ENCODE measurements at regions not wholly inside any gene's neighbourhood (a gene's known extent, or its start where the extent isn't known, plus 50 kb on each side); places are given as distances from the start of the nearest gene placed in this dataset.

DNA sequence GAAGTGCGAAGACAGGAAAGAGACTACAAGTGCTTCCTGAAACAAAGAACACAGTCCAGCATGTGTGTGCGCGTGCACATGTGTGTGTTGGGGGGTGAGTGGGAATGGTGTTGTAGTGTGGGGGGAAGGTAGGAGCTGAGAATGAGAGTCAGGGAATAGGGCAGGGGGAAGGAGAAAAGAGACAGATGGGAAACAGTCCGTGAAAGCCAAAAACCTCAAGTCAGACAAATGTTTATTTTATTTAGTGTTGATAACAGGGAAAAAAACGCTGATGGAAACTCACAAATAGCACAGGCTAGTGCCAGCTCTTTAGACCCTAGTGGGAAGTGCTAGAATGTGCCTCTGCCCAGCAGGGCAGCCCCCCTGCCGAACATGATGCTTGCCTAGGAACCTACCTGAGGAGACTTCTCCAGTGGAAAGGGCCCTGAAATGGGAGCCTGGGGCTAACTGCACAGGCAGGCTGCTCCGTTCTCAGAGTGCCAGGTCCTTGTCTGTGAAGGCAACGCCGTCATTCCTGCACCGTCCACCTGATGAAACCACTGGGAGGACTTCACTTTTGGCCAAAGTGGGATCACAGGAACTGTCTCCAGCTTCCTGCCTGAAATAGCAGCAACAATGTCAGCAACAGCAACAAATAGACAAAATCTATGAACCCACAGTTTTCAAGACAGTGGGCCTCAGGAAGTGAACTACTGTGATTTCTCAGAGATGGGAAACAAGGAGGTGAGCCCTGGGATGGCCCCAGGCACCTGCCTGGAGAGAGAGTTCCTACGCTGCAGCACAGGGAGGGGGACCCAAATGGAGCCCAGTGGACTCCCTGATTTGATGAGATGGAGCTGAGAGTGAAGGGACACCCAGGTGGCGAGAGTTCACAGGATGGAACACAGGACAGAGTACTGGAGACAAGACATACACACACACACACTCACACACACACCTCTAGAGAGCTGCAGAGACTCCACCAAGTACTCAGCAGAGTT lies 379.7 kb downstream of the RPS24 start:
- Histone ChIP-seq H3K4me3 (no peak overlapping the region), H3K36me3 (no peaks in the 10 kb centered on the region), H3K27ac (no peak overlapping the region), H3K4me1 (peaks cover 0 to 4% (median 0%) of the 10 kb centered on the region in 4 donors), H3K9me3 (no peaks in the 10 kb centered on the region), H3K27me3 (no peaks in the 10 kb centered on the region)
- WGBS (ENCODE audit: insufficient coverage, low coverage, low lambda C conversion rate, missing lambda C conversion rate), result 57% methylated on average over 7 of the region's 12 CpGs
- DNase-seq (peak in 1 of 3 donors; percentile 30), ATAC-seq (no peak)
- intact Hi-C loops (cut with DNase I), result no loop called here
- TF ChIP-seq, protein P1, sequence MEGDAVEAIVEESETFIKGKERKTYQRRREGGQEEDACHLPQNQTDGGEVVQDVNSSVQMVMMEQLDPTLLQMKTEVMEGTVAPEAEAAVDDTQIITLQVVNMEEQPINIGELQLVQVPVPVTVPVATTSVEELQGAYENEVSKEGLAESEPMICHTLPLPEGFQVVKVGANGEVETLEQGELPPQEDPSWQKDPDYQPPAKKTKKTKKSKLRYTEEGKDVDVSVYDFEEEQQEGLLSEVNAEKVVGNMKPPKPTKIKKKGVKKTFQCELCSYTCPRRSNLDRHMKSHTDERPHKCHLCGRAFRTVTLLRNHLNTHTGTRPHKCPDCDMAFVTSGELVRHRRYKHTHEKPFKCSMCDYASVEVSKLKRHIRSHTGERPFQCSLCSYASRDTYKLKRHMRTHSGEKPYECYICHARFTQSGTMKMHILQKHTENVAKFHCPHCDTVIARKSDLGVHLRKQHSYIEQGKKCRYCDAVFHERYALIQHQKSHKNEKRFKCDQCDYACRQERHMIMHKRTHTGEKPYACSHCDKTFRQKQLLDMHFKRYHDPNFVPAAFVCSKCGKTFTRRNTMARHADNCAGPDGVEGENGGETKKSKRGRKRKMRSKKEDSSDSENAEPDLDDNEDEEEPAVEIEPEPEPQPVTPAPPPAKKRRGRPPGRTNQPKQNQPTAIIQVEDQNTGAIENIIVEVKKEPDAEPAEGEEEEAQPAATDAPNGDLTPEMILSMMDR (IDR thresholded peaks at IDR 0.05), result no peak
- TF ChIP-seq POLR2A (IDR thresholded peaks at IDR 0.05), result no peak

DNA sequence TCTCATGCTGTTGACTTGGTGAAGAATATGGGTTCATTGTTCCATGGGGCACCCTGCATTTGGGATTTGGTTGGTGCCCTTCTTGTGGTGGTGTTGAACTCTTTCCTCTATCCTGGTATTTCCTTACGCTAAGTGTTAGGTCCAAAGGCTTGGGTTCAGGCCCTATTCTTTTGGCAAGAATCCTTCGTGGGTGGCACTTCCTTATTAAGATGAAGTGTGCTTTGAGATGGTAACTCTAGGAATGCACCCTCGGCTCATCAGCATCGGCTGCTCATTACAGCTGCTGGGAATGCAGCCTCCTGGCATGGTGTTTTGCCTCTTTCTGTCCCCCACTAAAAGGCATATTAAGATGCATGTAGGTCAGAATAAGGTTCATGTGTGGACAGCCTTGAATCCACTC lies 380.7 kb downstream of the RPS24 start:
- DNase-seq, result peak in 1 of 3 donors; percentile 6
- ATAC-seq, result no peak
- TF ChIP-seq, protein P1 (IDR thresholded peaks at IDR 0.05), result no peak
- TF ChIP-seq POLR2A (IDR thresholded peaks at IDR 0.05), result no peak
- H3K9me3 ChIP-seq, result no peaks in the 10 kb centered on the region
- WGBS (ENCODE audit: insufficient coverage, low coverage, low lambda C conversion rate, missing lambda C conversion rate), result 85% methylated on average over 2 of the region's 4 CpGs
- H3K27me3 ChIP-seq, result no peaks in the 10 kb centered on the region
- no peak overlapping the region for H3K4me3 ChIP-seq
- H3K4me1 ChIP-seq, result no peaks in the 10 kb centered on the region
- intact Hi-C loops (cut with DNase I), result no loop called here
- H3K27ac ChIP-seq, result no peak overlapping the region
- H3K36me3 ChIP-seq, result no peaks in the 10 kb centered on the region

DNA sequence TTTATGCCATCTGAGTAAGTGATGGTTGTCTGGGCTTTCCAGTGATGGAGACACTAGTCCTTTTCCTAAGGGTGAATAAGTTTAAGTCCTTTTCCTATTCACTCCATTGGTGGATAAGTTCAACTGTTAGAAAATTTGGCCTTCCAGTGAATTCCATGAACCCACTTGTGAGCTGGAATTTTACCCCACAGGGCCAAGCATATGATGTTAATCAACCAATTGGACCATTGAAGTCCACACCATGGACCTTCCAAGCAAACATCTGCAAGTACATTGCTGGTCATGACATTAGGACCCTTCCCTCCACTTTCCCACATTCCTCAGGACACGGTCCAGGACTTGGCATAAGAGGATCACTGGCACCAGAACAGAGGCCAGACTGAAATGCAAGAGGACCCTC lies 381.4 kb downstream of the RPS24 start:
- Histone ChIP-seq H3K4me1 (no peaks in the 10 kb centered on the region), H3K9me3 (no peaks in the 10 kb centered on the region), H3K27me3 (no peaks in the 10 kb centered on the region), H3K36me3 (no peaks in the 10 kb centered on the region), H3K4me3 (no peak overlapping the region), H3K27ac (no peak overlapping the region)
- DNase-seq (peak in 1 of 3 donors; percentile 8), ATAC-seq (no peak)
- no peak for TF ChIP-seq POLR2A (IDR thresholded peaks at IDR 0.05)
- TF ChIP-seq, protein P1 (IDR thresholded peaks at IDR 0.05), result no peak
- 83% methylated on average over 1 of the region's 1 CpG for WGBS (ENCODE audit: insufficient coverage, low coverage, low lambda C conversion rate, missing lambda C conversion rate)
- intact Hi-C loops (cut with DNase I), result no loop called here

DNA sequence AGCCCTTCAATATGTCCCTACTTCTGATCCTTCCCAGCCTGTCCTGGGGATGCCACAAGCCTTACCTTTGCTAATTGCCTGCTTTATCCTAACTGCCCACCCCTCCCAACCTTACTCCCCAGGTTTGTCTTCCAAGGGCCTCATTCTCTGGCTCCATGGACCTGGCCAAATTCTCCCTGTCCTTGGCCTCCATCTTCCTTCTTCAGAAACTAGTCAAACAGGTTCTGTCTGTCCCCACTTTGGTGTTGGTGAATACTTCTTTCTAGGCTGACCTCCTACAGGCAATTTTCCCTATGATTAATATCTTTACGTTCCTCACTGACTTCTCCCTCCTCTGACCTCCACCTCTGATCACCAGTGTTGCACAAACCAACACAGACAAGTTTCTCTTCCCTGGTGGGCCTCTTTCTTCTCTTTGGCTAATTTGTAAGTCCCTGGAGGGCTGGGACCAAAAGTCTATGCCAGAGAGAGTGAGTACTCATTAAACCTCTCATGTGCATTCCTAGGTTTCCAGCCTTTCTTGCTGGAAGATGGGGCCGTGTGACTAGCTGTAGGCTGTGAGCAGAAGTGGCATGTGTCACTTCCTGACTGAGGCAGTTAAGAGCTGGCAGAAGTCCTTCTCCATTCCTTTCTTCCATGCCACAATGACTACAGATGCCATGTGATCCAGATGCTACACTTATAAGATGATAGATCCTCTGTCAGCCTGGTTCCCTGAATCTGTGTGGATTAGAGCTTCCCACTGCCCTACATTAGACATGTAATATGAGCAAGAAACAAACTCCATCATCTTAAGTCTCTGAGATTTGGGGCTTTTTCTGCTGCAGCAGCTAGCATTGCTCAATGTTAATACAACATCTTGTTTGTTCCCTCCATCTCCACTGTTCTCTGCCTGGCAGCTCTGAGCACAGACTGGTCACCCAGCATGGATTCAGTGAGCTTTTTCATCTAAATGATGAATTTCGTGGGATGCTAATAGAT lies 382.7 kb downstream of the RPS24 start:
- 69% methylated on average over 3 of the region's 3 CpGs for WGBS (ENCODE audit: insufficient coverage, low coverage, low lambda C conversion rate, missing lambda C conversion rate)
- Histone ChIP-seq H3K9me3 (no peaks in the 10 kb centered on the region), H3K27ac (no peak overlapping the region), H3K4me3 (no peak overlapping the region), H3K27me3 (no peaks in the 10 kb centered on the region), H3K4me1 (no peaks in the 10 kb centered on the region), H3K36me3 (no peaks in the 10 kb centered on the region)
- DNase-seq (peak in 1 of 3 donors; percentile 6), ATAC-seq (no peak)
- intact Hi-C loops (cut with DNase I), result no loop called here
- no peak for TF ChIP-seq POLR2A (IDR thresholded peaks at IDR 0.05)
- TF ChIP-seq, protein P1 (IDR thresholded peaks at IDR 0.05), result no peak

Data from right lobe of liver (tissue), 6 donors.